NB4 (cell line): ENCODE measurements at regions not wholly inside any gene's neighbourhood (a gene's known extent, or its start where the extent isn't known, plus 50 kb on each side); places are given as distances from the start of the nearest gene placed in this dataset.

ENCODE experiments used
- MYC ChIP-seq: IDR thresholded peaks from 2 replicates; pipeline ENCODE4 v1.6.1; 2011; ENCODE audit warnings: low read depth, low read length
- TF ChIP-seq, protein P1 (sequence below): IDR thresholded peaks from one replicate; pipeline ENCODE4 v1.5.1; 2012; ENCODE audit warnings: low read depth, low read length

DNA sequence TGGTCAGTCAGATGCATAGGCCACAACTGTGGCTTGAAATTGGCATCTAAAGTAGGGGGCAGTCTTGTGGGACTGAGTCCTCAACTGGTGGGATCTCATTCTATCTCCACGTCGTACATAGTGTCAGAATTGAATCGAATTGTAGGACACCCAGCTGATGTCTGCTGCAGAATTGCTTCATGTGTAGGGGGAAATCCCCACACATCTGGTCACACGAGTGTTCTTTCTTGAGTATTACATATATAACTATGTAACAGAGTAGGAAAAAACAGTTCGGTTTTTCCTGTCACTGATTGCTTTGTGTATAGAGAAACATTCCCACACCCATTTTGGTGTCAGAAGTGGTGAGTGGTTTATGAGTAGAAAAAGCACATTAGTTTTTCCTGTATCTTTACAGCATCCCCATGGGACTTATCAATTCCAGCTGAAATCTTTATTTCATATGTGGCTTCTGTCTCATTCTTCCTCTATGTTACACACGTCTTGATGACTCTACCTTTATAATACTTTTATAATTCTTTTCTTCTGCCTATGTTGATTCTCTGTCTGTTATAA is 79.4 kb upstream of the PCGF5 start:
- TF ChIP-seq, protein P1, sequence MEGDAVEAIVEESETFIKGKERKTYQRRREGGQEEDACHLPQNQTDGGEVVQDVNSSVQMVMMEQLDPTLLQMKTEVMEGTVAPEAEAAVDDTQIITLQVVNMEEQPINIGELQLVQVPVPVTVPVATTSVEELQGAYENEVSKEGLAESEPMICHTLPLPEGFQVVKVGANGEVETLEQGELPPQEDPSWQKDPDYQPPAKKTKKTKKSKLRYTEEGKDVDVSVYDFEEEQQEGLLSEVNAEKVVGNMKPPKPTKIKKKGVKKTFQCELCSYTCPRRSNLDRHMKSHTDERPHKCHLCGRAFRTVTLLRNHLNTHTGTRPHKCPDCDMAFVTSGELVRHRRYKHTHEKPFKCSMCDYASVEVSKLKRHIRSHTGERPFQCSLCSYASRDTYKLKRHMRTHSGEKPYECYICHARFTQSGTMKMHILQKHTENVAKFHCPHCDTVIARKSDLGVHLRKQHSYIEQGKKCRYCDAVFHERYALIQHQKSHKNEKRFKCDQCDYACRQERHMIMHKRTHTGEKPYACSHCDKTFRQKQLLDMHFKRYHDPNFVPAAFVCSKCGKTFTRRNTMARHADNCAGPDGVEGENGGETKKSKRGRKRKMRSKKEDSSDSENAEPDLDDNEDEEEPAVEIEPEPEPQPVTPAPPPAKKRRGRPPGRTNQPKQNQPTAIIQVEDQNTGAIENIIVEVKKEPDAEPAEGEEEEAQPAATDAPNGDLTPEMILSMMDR: no peak
- no peak for TF ChIP-seq MYC
